Cardiac fibroblast (primary cell): ENCODE measurements at regions not wholly inside any gene's neighbourhood (a gene's known extent, or its start where the extent isn't known, plus 50 kb on each side); places are given as distances from the start of the nearest gene placed in this dataset.

ENCODE experiments used
- DNase-seq, 2 donors: peaks; one replicate each; pipeline versions ENCODE4 v3.0.0 to v3.0.0-alpha.2; 2010; ENCODE audit warnings: low read depth in 2 of 2
- H3K4me3 ChIP-seq, 2 donors: replicated peaks in 1 of 2; 1 replicate in 1 of 2; 2 replicates in 1 of 2; pipeline ENCODE4 v1.5.1; 2011; ENCODE audit warnings: low read depth in 2 of 2, low read length in 2 of 2, mild to moderate bottlenecking in 2 of 2, moderate library complexity in 1 of 2
- CTCF ChIP-seq: IDR thresholded peaks from one replicate; pipeline ENCODE4 v1.5.1; 2011; ENCODE audit warnings: low read depth, mild to moderate bottlenecking, low read length, inconsistent platforms

DNA sequence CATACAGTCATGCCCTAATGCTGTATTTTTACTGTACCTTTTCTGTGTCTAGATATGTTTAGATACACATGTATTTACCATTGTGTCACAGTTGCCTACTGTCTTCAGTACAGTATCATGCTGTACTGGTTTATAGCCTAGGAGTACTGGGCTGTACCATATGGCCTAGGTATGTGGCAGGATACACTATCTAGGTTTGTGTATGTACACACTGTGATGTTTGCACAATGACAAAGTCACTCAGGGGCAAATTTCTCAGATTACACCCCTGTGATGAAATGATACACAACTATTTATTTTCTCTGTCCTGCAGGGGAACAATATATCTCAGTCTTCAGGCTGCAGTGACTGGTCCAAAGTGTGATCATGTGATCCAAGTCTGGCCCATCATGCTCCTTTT, 1076.1 kb downstream of the VRK1 start:
- TF ChIP-seq CTCF: no peak
- no peak for DNase-seq
- H3K4me3 ChIP-seq: no peak overlapping the region

DNA sequence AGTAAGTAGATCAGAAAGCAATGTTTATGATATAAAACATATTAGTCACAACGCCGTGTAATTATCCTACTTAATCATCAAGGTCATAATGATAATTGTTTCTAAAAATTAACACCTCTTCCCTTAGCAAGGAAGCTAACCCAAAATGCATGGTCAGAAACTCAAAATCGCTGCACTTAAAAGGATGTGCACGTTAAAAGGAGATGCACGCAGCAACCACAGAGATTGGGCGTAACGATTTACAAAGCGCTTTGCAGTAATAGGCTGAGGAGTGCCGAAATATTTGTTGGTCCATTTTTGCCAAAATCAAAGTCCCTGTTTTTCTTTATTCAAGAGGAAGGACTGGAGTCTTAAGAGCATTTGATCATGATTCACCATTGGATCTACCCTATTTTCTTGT, 1077.2 kb downstream of the VRK1 start:
- no peak for DNase-seq
- no peak overlapping the region for H3K4me3 ChIP-seq
- TF ChIP-seq CTCF: no peak

DNA sequence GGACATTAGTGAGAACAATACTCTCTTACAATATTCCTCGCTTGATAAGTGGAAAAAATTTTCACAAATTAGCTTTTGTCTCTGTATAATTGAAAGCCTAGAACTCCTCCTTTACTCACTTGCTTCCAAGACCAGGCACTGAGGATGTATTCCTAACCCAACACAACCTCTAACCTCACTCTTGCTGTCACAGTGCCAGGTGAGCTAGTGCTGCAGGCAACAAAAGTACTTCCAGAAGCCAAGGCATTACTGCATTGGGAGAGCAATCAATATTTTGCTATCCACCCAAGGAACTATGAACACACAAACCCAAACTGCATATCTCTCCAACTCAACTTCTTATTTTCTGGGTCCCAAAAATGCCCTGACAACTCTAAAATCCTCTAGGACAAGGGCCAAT, 1081.0 kb downstream of the VRK1 start:
- no peak for DNase-seq
- H3K4me3 ChIP-seq: no peak overlapping the region
- TF ChIP-seq CTCF: no peak

DNA sequence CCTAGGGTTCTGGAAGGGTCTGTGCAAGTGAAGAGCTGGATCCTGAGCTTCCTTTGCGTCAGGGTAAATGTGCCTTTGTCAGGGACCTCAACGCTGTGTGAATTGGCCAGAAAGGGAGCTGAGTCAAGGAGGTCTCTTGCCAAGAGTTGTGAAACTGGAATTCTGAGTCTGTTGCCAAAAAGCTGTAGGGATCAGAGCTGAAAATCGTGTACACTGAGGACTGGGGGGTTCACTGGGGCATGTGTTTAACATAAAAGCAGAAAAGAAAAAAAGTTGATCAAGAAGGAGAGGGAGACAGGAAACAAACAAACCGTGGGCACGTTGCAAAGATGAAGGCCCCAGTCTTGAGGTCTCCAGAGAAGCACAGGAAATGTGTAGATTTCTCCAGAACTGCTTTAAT, 1081.5 kb downstream of the VRK1 start:
- DNase-seq: no peak
- no peak overlapping the region for H3K4me3 ChIP-seq
- TF ChIP-seq CTCF: no peak

DNA sequence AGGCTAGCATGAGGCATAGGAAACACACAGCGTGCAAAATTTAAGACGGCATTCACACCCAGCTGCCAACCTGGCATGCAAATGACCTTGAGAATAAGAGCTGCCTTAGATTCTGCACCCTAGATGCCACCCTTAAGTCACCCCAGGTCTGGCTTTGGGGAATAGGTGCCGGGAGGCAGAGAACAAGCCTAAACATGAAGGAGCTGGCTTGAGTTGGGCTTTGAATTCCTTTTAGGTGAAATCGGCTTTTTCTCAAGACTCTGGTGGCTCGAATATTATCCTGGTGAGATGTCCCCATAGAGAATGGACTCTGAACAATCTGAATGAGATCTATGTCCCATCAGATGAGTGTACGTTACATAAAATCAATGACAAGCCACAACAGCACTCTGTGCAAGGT, 1090.5 kb downstream of the VRK1 start:
- no peak overlapping the region for H3K4me3 ChIP-seq
- DNase-seq: no peak
- TF ChIP-seq CTCF: no peak

DNA sequence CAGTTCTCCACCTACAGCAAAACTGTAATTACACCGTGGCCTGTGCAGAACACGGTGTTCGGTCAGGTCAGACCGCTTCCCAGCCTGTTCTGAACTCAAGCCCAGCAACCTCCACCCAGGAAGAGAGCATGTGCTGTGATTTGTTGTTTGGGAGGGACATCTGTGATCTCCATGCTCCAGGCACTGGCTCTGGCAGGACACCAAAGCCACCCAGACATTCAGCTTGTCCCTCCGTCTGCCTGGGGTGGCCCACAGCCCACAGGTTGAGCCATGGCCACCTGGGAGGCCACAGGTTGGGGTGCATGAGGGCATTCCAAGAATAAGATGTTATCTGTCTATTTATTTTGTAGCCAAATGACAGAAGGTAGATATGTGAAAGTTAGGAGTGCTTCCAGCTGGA, 1091.1 kb downstream of the VRK1 start:
- no peak for DNase-seq
- no peak for TF ChIP-seq CTCF
- no peak overlapping the region for H3K4me3 ChIP-seq

DNA sequence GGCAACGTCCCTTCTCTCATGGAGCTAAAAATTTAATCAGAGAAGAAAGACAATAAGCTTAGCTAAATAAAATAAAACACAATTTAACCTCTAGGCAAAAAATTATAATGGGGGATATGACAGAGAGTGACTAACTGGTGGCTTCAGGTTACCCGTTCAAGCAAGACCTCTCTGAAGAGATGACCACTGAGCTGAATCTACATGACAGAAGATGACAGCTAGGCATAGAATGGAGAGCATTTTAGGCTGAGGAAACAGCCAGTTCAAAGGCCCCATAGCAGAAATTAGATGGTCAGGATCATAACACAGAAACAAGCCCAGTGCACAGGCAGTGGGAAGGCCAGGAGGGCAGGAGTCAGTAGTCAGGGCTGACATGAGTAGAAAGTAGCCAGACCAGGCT, 1094.3 kb downstream of the VRK1 start:
- H3K4me3 ChIP-seq: no peak overlapping the region
- DNase-seq: no peak
- no peak for TF ChIP-seq CTCF
